Trophoblast cell (in vitro differentiated cells and primary cell): ENCODE measurements at regions not wholly inside any gene's neighbourhood (a gene's known extent, or its start where the extent isn't known, plus 50 kb on each side); places are given as distances from the start of the nearest gene placed in this dataset.

Experiments
- DNase-seq, 2 donors: peaks; one replicate each; pipeline ENCODE4 v3.0.0-alpha.2; 2016
- H2AFZ ChIP-seq: 2 replicates; pipeline ENCODE4 v1.6.1; 2013; ENCODE audit warnings: low read length, moderate library complexity, mild to moderate bottlenecking; ENCODE audit not compliant: insufficient read depth, poor library complexity
- H2AK5ac ChIP-seq: 2 replicates; pipeline ENCODE4 v1.6.1; 2013; ENCODE audit warnings: mild to moderate bottlenecking, low read length
- H2BK120ac ChIP-seq: 2 replicates; pipeline ENCODE4 v1.6.1; 2013; ENCODE audit warnings: low read length, mild to moderate bottlenecking, moderate library complexity; ENCODE audit not compliant: insufficient read depth, poor library complexity
- H2BK12ac ChIP-seq: 2 replicates; pipeline ENCODE4 v1.6.1; 2013; ENCODE audit warnings: mild to moderate bottlenecking, low read length, moderate library complexity
- H2BK5ac ChIP-seq: 2 replicates; pipeline ENCODE4 v1.6.1; 2013; ENCODE audit warnings: low read length, low read depth, moderate library complexity, mild to moderate bottlenecking; ENCODE audit not compliant: poor library complexity
- H3K14ac ChIP-seq: 2 replicates; pipeline ENCODE4 v1.6.1; 2013; ENCODE audit warnings: mild to moderate bottlenecking, low read length
- H3K18ac ChIP-seq: 2 replicates; pipeline ENCODE4 v1.6.1; 2013; ENCODE audit warnings: mild to moderate bottlenecking, low read length
- H3K23ac ChIP-seq: 2 replicates; pipeline ENCODE4 v1.6.1; 2013; ENCODE audit warnings: low read length
- H3K27ac ChIP-seq: 2 replicates; pipeline ENCODE4 v1.5.1; 2013; ENCODE audit warnings: low read depth, mild to moderate bottlenecking, inconsistent platforms, low read length, moderate library complexity
- H3K27me3 ChIP-seq: 2 replicates; pipeline ENCODE4 v1.6.1; 2013; ENCODE audit warnings: inconsistent platforms, mild to moderate bottlenecking, low read length, moderate library complexity; ENCODE audit not compliant: insufficient read depth
- H3K36me3 ChIP-seq, 2 experiments: 1 replicate in 1 of 2; 2 replicates in 1 of 2; pipeline ENCODE4 v1.6.1; 2013; ENCODE audit warnings: low read length in 2 of 2, mild to moderate bottlenecking in 2 of 2, moderate library complexity in 1 of 2; ENCODE audit not compliant: insufficient read depth in 2 of 2, control insufficient read depth in 1 of 2
- H3K4ac ChIP-seq: 2 replicates; pipeline ENCODE4 v1.6.1; 2013; ENCODE audit warnings: low read depth, mild to moderate bottlenecking, low read length, moderate library complexity
- H3K4me1 ChIP-seq, 2 experiments: 1 replicate in 1 of 2; 2 replicates in 1 of 2; pipeline ENCODE4 v1.6.1; 2013; ENCODE audit warnings: low read length in 2 of 2, mild to moderate bottlenecking in 2 of 2, moderate library complexity in 1 of 2; ENCODE audit not compliant: insufficient read depth in 2 of 2, control insufficient read depth in 1 of 2
- H3K4me2 ChIP-seq: 2 replicates; pipeline ENCODE4 v1.6.1; 2013; ENCODE audit warnings: inconsistent platforms, mild to moderate bottlenecking, low read length, moderate library complexity
- H3K4me3 ChIP-seq: 2 replicates; pipeline ENCODE4 v1.5.1; 2013; ENCODE audit warnings: mild to moderate bottlenecking, low read depth, low read length, inconsistent platforms
- H3K79me1 ChIP-seq: one replicate; pipeline ENCODE4 v1.6.1; 2013; ENCODE audit warnings: low read length
- H3K79me2 ChIP-seq: 2 replicates; pipeline ENCODE4 v1.6.1; 2013; ENCODE audit warnings: low read length, mild to moderate bottlenecking; ENCODE audit not compliant: control insufficient read depth, insufficient read depth, poor library complexity
- H3K9ac ChIP-seq: 2 replicates; pipeline ENCODE4 v1.6.1; 2013; ENCODE audit warnings: mild to moderate bottlenecking, low read length
- H3K9me3 ChIP-seq: 2 replicates; pipeline ENCODE4 v1.6.1; 2013; ENCODE audit warnings: low read depth, mild to moderate bottlenecking, control low read depth, inconsistent platforms, low read length; ENCODE audit not compliant: insufficient read depth
- H4K12ac ChIP-seq: 2 replicates; pipeline ENCODE4 v1.6.1; 2013; ENCODE audit warnings: low read depth, mild to moderate bottlenecking, low read length, moderate library complexity
- H4K8ac ChIP-seq: 2 replicates; pipeline ENCODE4 v1.6.1; 2013; ENCODE audit warnings: low read depth, mild to moderate bottlenecking, low read length, moderate library complexity
- H4K91ac ChIP-seq: one replicate; pipeline ENCODE4 v1.6.1; 2013; ENCODE audit warnings: low read depth, mild to moderate bottlenecking, low read length, moderate library complexity
- WGBS: extraction: QIAGEN DNeasy Blood & Tissue Kit; methylation state at CpG from one replicate; pipeline ENCODE4 v1.1.7; 2013; ENCODE audit warnings: missing lambda C conversion rate; ENCODE audit not compliant: insufficient read length, insufficient coverage; ENCODE audit errors: extremely low coverage; 5-methylcytosine and 5-hydroxymethylcytosine counted together

DNA sequence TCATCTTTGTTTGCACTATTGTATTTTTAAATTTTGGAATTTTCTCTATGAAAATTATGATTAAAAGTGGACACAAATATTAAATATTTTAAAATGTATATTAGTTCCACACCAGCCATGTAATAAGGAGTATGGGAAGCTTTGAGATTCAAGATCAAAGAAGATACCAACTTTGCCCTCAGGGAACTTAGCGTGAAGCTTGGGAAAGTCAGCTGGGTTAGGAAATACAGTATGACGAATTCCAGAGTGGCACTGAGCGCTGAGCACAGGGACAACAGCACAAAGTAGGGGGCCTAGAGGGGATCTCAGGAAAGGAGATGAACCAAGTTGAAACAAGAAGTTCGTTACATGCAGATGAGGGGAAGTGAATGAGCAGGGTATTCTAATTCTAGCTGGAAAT is 76.9 kb upstream of the SHISA2 start:
- H3K23ac ChIP-seq, result no peak overlapping the region
- H2AK5ac ChIP-seq, result no peak overlapping the region
- H3K14ac ChIP-seq, result no peak overlapping the region
- DNase-seq, result peak; percentile 23 to 74
- H3K9me3 ChIP-seq, result no peaks in the 10 kb centered on the region
- no peak overlapping the region for H4K91ac ChIP-seq
- no peak overlapping the region for H3K18ac ChIP-seq
- no peak overlapping the region for H3K9ac ChIP-seq
- no peak overlapping the region for H2BK120ac ChIP-seq
- no peak overlapping the region for H4K8ac ChIP-seq
- no peak overlapping the region for H4K12ac ChIP-seq
- H3K79me2 ChIP-seq, result no peaks in the 10 kb centered on the region
- H3K4me3 ChIP-seq, result no peak overlapping the region
- H3K27me3 ChIP-seq, result no peaks in the 10 kb centered on the region
- no peaks in the 10 kb centered on the region for H3K79me1 ChIP-seq
- no peaks in the 10 kb centered on the region for H3K36me3 ChIP-seq
- H3K27ac ChIP-seq, result no peak overlapping the region
- no peak overlapping the region for H2AFZ ChIP-seq
- H2BK5ac ChIP-seq, result no peak overlapping the region
- no peak overlapping the region for H3K4me2 ChIP-seq
- no peak overlapping the region for H2BK12ac ChIP-seq
- no CpG with 5 or more reads among the region's 4 CpGs for WGBS
- H3K4ac ChIP-seq, result no peak overlapping the region
- no peaks in the 10 kb centered on the region for H3K4me1 ChIP-seq

DNA sequence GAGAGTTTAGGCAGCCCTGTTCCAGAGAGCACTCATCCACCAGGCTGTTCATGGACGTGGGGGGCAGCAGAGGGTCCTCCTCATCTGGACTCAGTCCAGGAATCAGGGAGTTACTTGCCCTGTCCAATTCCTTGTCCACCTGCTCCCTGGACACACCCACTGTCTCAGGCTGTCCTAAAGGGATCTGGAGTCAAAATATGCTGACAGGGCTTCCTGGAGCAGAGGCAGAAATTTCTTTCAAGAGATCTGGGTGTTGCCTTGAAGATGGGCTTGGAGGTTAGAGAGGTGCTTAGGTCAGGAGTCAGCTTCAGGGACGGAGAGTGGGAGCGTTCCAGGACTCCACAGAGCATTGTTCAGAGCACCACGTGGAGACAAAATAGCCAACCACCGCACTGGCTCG is 65.8 kb upstream of the SHISA2 start:
- H3K36me3 ChIP-seq, result no peaks in the 10 kb centered on the region
- no peak overlapping the region for H3K23ac ChIP-seq
- H3K9me3 ChIP-seq, result peaks cover 2% of the 10 kb centered on the region
- H3K79me2 ChIP-seq, result no peaks in the 10 kb centered on the region
- DNase-seq, result no peak
- no peak overlapping the region for H4K12ac ChIP-seq
- no peak overlapping the region for H3K27ac ChIP-seq
- H3K4ac ChIP-seq, result no peak overlapping the region
- H3K9ac ChIP-seq, result no peak overlapping the region
- H3K4me1 ChIP-seq, result no peaks in the 10 kb centered on the region
- no peak overlapping the region for H3K18ac ChIP-seq
- no peak overlapping the region for H2AFZ ChIP-seq
- H4K8ac ChIP-seq, result no peak overlapping the region
- no peak overlapping the region for H3K14ac ChIP-seq
- no CpG with 5 or more reads among the region's 6 CpGs for WGBS
- H4K91ac ChIP-seq, result no peak overlapping the region
- H3K4me3 ChIP-seq, result no peak overlapping the region
- H2AK5ac ChIP-seq, result no peak overlapping the region
- H3K4me2 ChIP-seq, result no peak overlapping the region
- no peaks in the 10 kb centered on the region for H3K79me1 ChIP-seq
- no peak overlapping the region for H2BK5ac ChIP-seq
- no peaks in the 10 kb centered on the region for H3K27me3 ChIP-seq
- H2BK12ac ChIP-seq, result no peak overlapping the region
- H2BK120ac ChIP-seq, result no peak overlapping the region

DNA sequence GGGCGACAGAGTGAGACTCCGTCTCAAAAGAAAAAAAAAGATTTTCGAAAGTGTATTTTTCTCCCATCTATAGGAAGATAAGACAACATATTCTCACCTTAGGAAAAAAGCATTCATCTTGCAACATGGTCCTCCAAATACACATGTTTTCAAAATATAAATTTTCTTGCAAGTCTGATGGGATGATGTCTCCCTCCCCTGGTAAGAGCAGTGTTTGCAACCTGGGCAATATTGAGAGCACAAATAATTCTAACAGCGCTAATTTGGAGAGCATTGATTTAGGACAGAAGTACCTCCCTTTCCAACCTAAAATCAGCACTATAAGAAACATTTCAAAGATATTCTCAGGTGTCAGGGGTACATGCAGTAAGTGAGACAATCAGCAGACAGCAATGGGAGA is 61.0 kb upstream of the SHISA2 start:
- peak in 1 of 2 donors; percentile 17 for DNase-seq
- WGBS, result no CpG with 5 or more reads among the region's 4 CpGs
- H3K23ac ChIP-seq, result no peak overlapping the region

GRCh38 chr13:26111797-26112196 is 60.0 kb upstream of the SHISA2 start:
- Histone ChIP-seq H2AK5ac (no peak overlapping the region), H2AFZ (no peak overlapping the region), H2BK120ac (no peak overlapping the region), H3K4me1 (no peaks in the 10 kb centered on the region), H4K12ac (no peak overlapping the region), H3K9me3 (no peaks in the 10 kb centered on the region), H2BK12ac (no peak overlapping the region), H3K27me3 (no peaks in the 10 kb centered on the region), H3K4ac (no peak overlapping the region), H3K14ac (no peak overlapping the region), H3K79me1 (no peaks in the 10 kb centered on the region), H3K9ac (no peak overlapping the region), H4K8ac (no peak overlapping the region), H4K91ac (no peak overlapping the region), H3K4me2 (no peak overlapping the region), H3K27ac (no peak overlapping the region), H3K23ac (no peak overlapping the region), H3K18ac (no peak overlapping the region), H3K4me3 (no peak overlapping the region), H2BK5ac (no peak overlapping the region), H3K36me3 (no peaks in the 10 kb centered on the region), H3K79me2 (no peaks in the 10 kb centered on the region)
- DNase-seq, result no peak
- no CpG with 5 or more reads among the region's 6 CpGs for WGBS

More for the DNA sequence above, 61.0 kb upstream of the SHISA2 start:
- H2AK5ac ChIP-seq, result no peak overlapping the region
- no peaks in the 10 kb centered on the region for H3K27me3 ChIP-seq
- peaks cover under 1% of the 10 kb centered on the region for H3K9me3 ChIP-seq
- H3K14ac ChIP-seq, result no peak overlapping the region
- H4K8ac ChIP-seq, result no peak overlapping the region
- H3K9ac ChIP-seq, result no peak overlapping the region
- no peaks in the 10 kb centered on the region for H3K79me2 ChIP-seq
- no peak overlapping the region for H3K4ac ChIP-seq
- no peaks in the 10 kb centered on the region for H3K79me1 ChIP-seq
- no peak overlapping the region for H4K91ac ChIP-seq
- no peak overlapping the region for H2AFZ ChIP-seq
- H3K4me3 ChIP-seq, result no peak overlapping the region
- H2BK120ac ChIP-seq, result no peak overlapping the region
- H2BK12ac ChIP-seq, result no peak overlapping the region
- H3K4me2 ChIP-seq, result no peak overlapping the region
- H3K36me3 ChIP-seq, result no peaks in the 10 kb centered on the region
- no peaks in the 10 kb centered on the region for H3K4me1 ChIP-seq
- H4K12ac ChIP-seq, result no peak overlapping the region
- no peak overlapping the region for H3K27ac ChIP-seq
- H3K18ac ChIP-seq, result no peak overlapping the region
- no peak overlapping the region for H2BK5ac ChIP-seq
